Neural cell (in vitro differentiated cells): ENCODE measurements at regions not wholly inside any gene's neighbourhood (a gene's known extent, or its start where the extent isn't known, plus 50 kb on each side); places are given as distances from the start of the nearest gene placed in this dataset.

Experiments used
- CTCF ChIP-seq: fragments of 450-650 bp; IDR thresholded peaks from 2 replicates; pipeline ENCODE4 v1.5.1; 2014; ENCODE audit warnings: antibody characterized with exemption, mild to moderate bottlenecking, moderate library complexity; ENCODE audit not compliant: poor library complexity, severe bottlenecking
- EZH2 ChIP-seq: fragments of 200-600, 300-800 bp; shearing (Covaris generic), sonication (generic); IDR thresholded peaks from 2 replicates; pipeline ENCODE4 v1.6.1; 2014; ENCODE audit warnings: antibody characterized with exemption, low read length, borderline replicate concordance, mild to moderate bottlenecking; ENCODE audit not compliant: insufficient read depth, poor library complexity, severe bottlenecking
- MXI1 ChIP-seq: fragments of 450-650 bp; conservative IDR thresholded peaks from 2 replicates; pipeline ENCODE4 v1.6.1; 2014; ENCODE audit warnings: antibody characterized with exemption, mild to moderate bottlenecking; ENCODE audit not compliant: poor library complexity, severe bottlenecking
- POLR2AphosphoS5 ChIP-seq: IDR thresholded peaks from 2 replicates; pipeline ENCODE4 v1.6.1; 2012
- RAD21 ChIP-seq: fragments of 450-650 bp; conservative IDR thresholded peaks from 2 replicates; pipeline ENCODE4 v1.6.1; 2014; ENCODE audit warnings: antibody characterized with exemption, mild to moderate bottlenecking, moderate library complexity
- REST ChIP-seq: IDR thresholded peaks from 2 replicates; pipeline ENCODE4 v1.6.1; 2012; ENCODE audit warnings: borderline replicate concordance
- TAF1 ChIP-seq: IDR thresholded peaks from 2 replicates; pipeline ENCODE4 v1.6.1; 2012; ENCODE audit warnings: low read depth

GRCh38 chr20:24833592-24833991, 115.5 kb upstream of the CST7 start:
- TF ChIP-seq POLR2AphosphoS5 (no peak), EZH2 (no peak), CTCF (no peak), TAF1 (no peak), MXI1 (no peak), RAD21 (no peak), REST (no peak)
